ENCODE measurements at regions not wholly inside any gene's neighbourhood (a gene's known extent, or its start where the extent isn't known, plus 50 kb on each side); places are given as distances from the start of the nearest gene placed in this dataset.

GRCh38 chr18:29873211-29873610 is 1169.3 kb downstream of the DSC3 start:
- intact Hi-C loops (cut with micrococcal nuclease), result loop anchor here (5.0 to 10.0 kb wide), 2 partner anchors 908 to 1099 kb away; no protein-coding TSS in a partner anchor
- H3K4me3 Mint-ChIP-seq (ENCODE audit: unreplicated experiment), result no peak overlapping the region
- DNase-seq (ENCODE audit: unreplicated experiment), result no peak
- H3K9me3 Mint-ChIP-seq (ENCODE audit: unreplicated experiment), result peaks cover 8% of the 10 kb centered on the region
- TF ChIP-seq CTCF (IDR thresholded peaks at IDR 0.05; ENCODE audit: unreplicated experiment), result no peak
- ChIA-PET POLR2A (no interaction called here), CTCF (interaction anchor here (0.6 to 6.2 kb wide), 13 partner anchors 9 to 1097 kb away, joined by 3 to 99 read pairs (median 9); no protein-coding TSS in a partner anchor)
- no peaks in the 10 kb centered on the region for H3K36me3 Mint-ChIP-seq (ENCODE audit: insufficient read depth, unreplicated experiment)
- BruUV-seq (replicated peaks), result no TSS peak
- no peak overlapping the region for H3K27ac Mint-ChIP-seq (ENCODE audit: low read depth, unreplicated experiment)
- no peaks in the 10 kb centered on the region for H3K4me1 Mint-ChIP-seq (ENCODE audit: insufficient read depth, unreplicated experiment)
- no peaks in the 10 kb centered on the region for H3K27me3 Mint-ChIP-seq (ENCODE audit: insufficient read depth, unreplicated experiment)

GRCh38 chr18:29871246-29871645 is 1171.3 kb downstream of the DSC3 start:
- Mint-ChIP-seq H3K9me3 (ENCODE audit: unreplicated experiment) (no peaks in the 10 kb centered on the region), H3K36me3 (ENCODE audit: insufficient read depth, unreplicated experiment) (no peaks in the 10 kb centered on the region), H3K4me3 (ENCODE audit: unreplicated experiment) (no peak overlapping the region), H3K27ac (ENCODE audit: low read depth, unreplicated experiment) (no peak overlapping the region), H3K27me3 (ENCODE audit: insufficient read depth, unreplicated experiment) (no peaks in the 10 kb centered on the region), H3K4me1 (ENCODE audit: insufficient read depth, unreplicated experiment) (no peaks in the 10 kb centered on the region)
- intact Hi-C loops (cut with micrococcal nuclease), result loop anchor here (5.0 to 10.0 kb wide), 2 partner anchors 906 to 1101 kb away; no protein-coding TSS in a partner anchor
- ChIA-PET POLR2A (no interaction called here), CTCF (interaction anchor here (1.0 kb wide), 1 partner anchor 1099 kb away, joined by 5 read pairs; no protein-coding TSS in a partner anchor)
- no TSS peak for BruUV-seq (replicated peaks)
- TF ChIP-seq CTCF (IDR thresholded peaks at IDR 0.05; ENCODE audit: unreplicated experiment), result no peak
- no peak for DNase-seq (ENCODE audit: unreplicated experiment)

GRCh38 chr18:29862824-29863223 is 1179.7 kb downstream of the DSC3 start:
- no TSS peak for BruUV-seq (replicated peaks)
- Mint-ChIP-seq H3K4me3 (ENCODE audit: unreplicated experiment) (no peak overlapping the region), H3K9me3 (ENCODE audit: unreplicated experiment) (no peaks in the 10 kb centered on the region), H3K27me3 (ENCODE audit: insufficient read depth, unreplicated experiment) (no peaks in the 10 kb centered on the region), H3K36me3 (ENCODE audit: insufficient read depth, unreplicated experiment) (no peaks in the 10 kb centered on the region), H3K27ac (ENCODE audit: low read depth, unreplicated experiment) (no peak overlapping the region), H3K4me1 (ENCODE audit: insufficient read depth, unreplicated experiment) (no peaks in the 10 kb centered on the region)
- no peak for TF ChIP-seq CTCF (IDR thresholded peaks at IDR 0.05; ENCODE audit: unreplicated experiment)
- intact Hi-C loops (cut with micrococcal nuclease), result no loop called here
- ChIA-PET POLR2A (no interaction called here), CTCF (interaction anchor here (1.4 to 4.9 kb wide), 2 partner anchors 11 to 19 kb away, joined by 6 to 22 read pairs; no protein-coding TSS in a partner anchor)
- no peak for DNase-seq (ENCODE audit: unreplicated experiment)

GRCh38 chr18:29855637-29856036 is 1186.9 kb downstream of the DSC3 start:
- Mint-ChIP-seq H3K36me3 (ENCODE audit: insufficient read depth, unreplicated experiment) (no peaks in the 10 kb centered on the region), H3K4me1 (ENCODE audit: insufficient read depth, unreplicated experiment) (no peaks in the 10 kb centered on the region), H3K4me3 (ENCODE audit: unreplicated experiment) (no peak overlapping the region), H3K9me3 (ENCODE audit: unreplicated experiment) (no peaks in the 10 kb centered on the region), H3K27ac (ENCODE audit: low read depth, unreplicated experiment) (no peak overlapping the region), H3K27me3 (ENCODE audit: insufficient read depth, unreplicated experiment) (no peaks in the 10 kb centered on the region)
- DNase-seq (ENCODE audit: unreplicated experiment), result no peak
- no peak for TF ChIP-seq CTCF (IDR thresholded peaks at IDR 0.05; ENCODE audit: unreplicated experiment)
- intact Hi-C loops (cut with micrococcal nuclease), result no loop called here
- POLR2A ChIA-PET, result interaction anchor here (0.9 kb wide), 1 partner anchor 700 kb away, joined by 3 read pairs; no protein-coding TSS in a partner anchor
- CTCF ChIA-PET, result interaction anchor here (2.7 kb wide), 1 partner anchor 18 kb away, joined by 10 read pairs; no protein-coding TSS in a partner anchor
- no TSS peak for BruUV-seq (replicated peaks)

Measured in MCF 10A (cell line).